Neural crest cell (in vitro differentiated cells): ENCODE measurements at regions not wholly inside any gene's neighbourhood (a gene's known extent, or its start where the extent isn't known, plus 50 kb on each side); places are given as distances from the start of the nearest gene placed in this dataset.

Experiments used
- DNase-seq: peaks from one replicate; pipeline ENCODE4 v3.0.0; 2021; ENCODE audit warnings: low read depth, mixed read lengths, low spot score
- H3K27ac Mint-ChIP-seq: one replicate; pipeline ENCODE4 v1.8.0; 2021; ENCODE audit warnings: mild to moderate bottlenecking, mixed read lengths; ENCODE audit not compliant: unreplicated experiment
- H3K27me3 Mint-ChIP-seq: 2 replicates; pipeline ENCODE4 v1.8.0; 2021; ENCODE audit warnings: low read depth, mild to moderate bottlenecking, mixed read lengths
- H3K36me3 Mint-ChIP-seq: 2 replicates; pipeline ENCODE4 v1.8.0; 2021; ENCODE audit warnings: low read depth, mild to moderate bottlenecking, mixed read lengths
- H3K4me1 Mint-ChIP-seq: 2 replicates; pipeline ENCODE4 v1.8.0; 2021; ENCODE audit warnings: mixed read lengths
- H3K4me3 Mint-ChIP-seq: one replicate; pipeline ENCODE4 v1.8.0; 2021; ENCODE audit warnings: mild to moderate bottlenecking, mixed read lengths
- H3K9me3 Mint-ChIP-seq: 2 replicates; pipeline ENCODE4 v1.8.0; 2021; ENCODE audit warnings: mixed read lengths
- CTCF ChIP-seq: fragments of 200-600 bp; sonication (generic); conservative IDR thresholded peaks from 2 replicates; pipeline ENCODE4 v1.5.0; 2021; ENCODE audit warnings: antibody characterized with exemption, mild to moderate bottlenecking

- no peak for DNase-seq
- H3K36me3 Mint-ChIP-seq: peaks cover 6% of the 10 kb centered on the region
- H3K4me3 Mint-ChIP-seq: no peak overlapping the region
- no peak for TF ChIP-seq CTCF
- H3K27ac Mint-ChIP-seq: no peak overlapping the region
- H3K27me3 Mint-ChIP-seq: no peaks in the 10 kb centered on the region
- peaks cover 6% of the 10 kb centered on the region for H3K9me3 Mint-ChIP-seq
- H3K4me1 Mint-ChIP-seq: peaks cover 5% of the 10 kb centered on the region
These were observed 62.1 kb upstream of the RNU6-1 start for GRCh38 chr15:67901922-67902321.

GRCh38 chr15:67902579-67903009, 62.7 kb upstream of the RNU6-1 start:
- H3K27me3 Mint-ChIP-seq: no peaks in the 10 kb centered on the region
- DNase-seq: no peak

GRCh38 chr15:67903708-67904107, 63.9 kb upstream of the RNU6-1 start:
- Mint-ChIP-seq H3K4me3 (no peak overlapping the region), H3K36me3 (peaks cover 6% of the 10 kb centered on the region), H3K27me3 (no peaks in the 10 kb centered on the region), H3K27ac (no peak overlapping the region), H3K9me3 (peaks cover 6% of the 10 kb centered on the region), H3K4me1 (no peaks in the 10 kb centered on the region)
- DNase-seq: no peak
- TF ChIP-seq CTCF: no peak

More at GRCh38 chr15:67902579-67903009, 62.7 kb upstream of the RNU6-1 start:
- Mint-ChIP-seq H3K4me1 (peaks cover 3% of the 10 kb centered on the region), H3K36me3 (peaks cover 6% of the 10 kb centered on the region), H3K4me3 (no peak overlapping the region), H3K9me3 (peaks cover 6% of the 10 kb centered on the region), H3K27ac (peak overlapping the region; percentile 53)
- no peak for TF ChIP-seq CTCF

GRCh38 chr15:67905628-67906027, 65.8 kb upstream of the RNU6-1 start:
- no peak for DNase-seq
- H3K4me1 Mint-ChIP-seq: no peaks in the 10 kb centered on the region
- no peak overlapping the region for H3K4me3 Mint-ChIP-seq
- peaks cover 6% of the 10 kb centered on the region for H3K9me3 Mint-ChIP-seq
- no peak overlapping the region for H3K27ac Mint-ChIP-seq
- peaks cover 6% of the 10 kb centered on the region for H3K36me3 Mint-ChIP-seq
- TF ChIP-seq CTCF: no peak
- no peaks in the 10 kb centered on the region for H3K27me3 Mint-ChIP-seq

- Mint-ChIP-seq H3K27me3 (no peaks in the 10 kb centered on the region), H3K9me3 (peaks cover 6% of the 10 kb centered on the region), H3K4me3 (no peak overlapping the region), H3K4me1 (no peaks in the 10 kb centered on the region), H3K36me3 (peaks cover 9% of the 10 kb centered on the region), H3K27ac (no peak overlapping the region)
- no peak for DNase-seq
- TF ChIP-seq CTCF: no peak
These were observed 66.5 kb upstream of the RNU6-1 start for GRCh38 chr15:67906382-67906781.
